GM10266 (cell line): ENCODE measurements at regions not wholly inside any gene's neighbourhood (a gene's known extent, or its start where the extent isn't known, plus 50 kb on each side); places are given as distances from the start of the nearest gene placed in this dataset.

Source experiments
- DNase-seq: peaks from one replicate; pipeline ENCODE4 v3.0.0; 2012; ENCODE audit errors: extremely low spot score
- CTCF ChIP-seq: IDR thresholded peaks from 2 replicates; pipeline ENCODE4 v1.5.1; 2012; ENCODE audit warnings: mild to moderate bottlenecking, low read depth; ENCODE audit not compliant: control insufficient read depth, insufficient read depth; ENCODE audit errors: missing control alignments

GRCh38 chr11:11703885-11704284 lies 82.1 kb upstream of the GALNT18 start:
- no peak for TF ChIP-seq CTCF
- DNase-seq: no peak

GRCh38 chr11:11701070-11701469 lies 79.3 kb upstream of the GALNT18 start:
- no peak for DNase-seq
- no peak for TF ChIP-seq CTCF

- DNase-seq: no peak
- no peak for TF ChIP-seq CTCF
Observed at GRCh38 chr11:11697796-11698195, 76.0 kb upstream of the GALNT18 start.

GRCh38 chr11:11691296-11692151 lies 69.7 kb upstream of the GALNT18 start:
- no peak for DNase-seq
- no peak for TF ChIP-seq CTCF

GRCh38 chr11:11681536-11681935 lies 59.7 kb upstream of the GALNT18 start:
- no peak for DNase-seq
- TF ChIP-seq CTCF: no peak

- DNase-seq: no peak
- no peak for TF ChIP-seq CTCF
Observed at GRCh38 chr11:11677672-11678356, 56.0 kb upstream of the GALNT18 start.

GRCh38 chr11:11675671-11676181 lies 53.9 kb upstream of the GALNT18 start:
- no peak for TF ChIP-seq CTCF
- no peak for DNase-seq
